ENCODE measurements at regions not wholly inside any gene's neighbourhood (a gene's known extent, or its start where the extent isn't known, plus 50 kb on each side); places are given as distances from the start of the nearest gene placed in this dataset.

- TF ChIP-seq, protein P1, sequence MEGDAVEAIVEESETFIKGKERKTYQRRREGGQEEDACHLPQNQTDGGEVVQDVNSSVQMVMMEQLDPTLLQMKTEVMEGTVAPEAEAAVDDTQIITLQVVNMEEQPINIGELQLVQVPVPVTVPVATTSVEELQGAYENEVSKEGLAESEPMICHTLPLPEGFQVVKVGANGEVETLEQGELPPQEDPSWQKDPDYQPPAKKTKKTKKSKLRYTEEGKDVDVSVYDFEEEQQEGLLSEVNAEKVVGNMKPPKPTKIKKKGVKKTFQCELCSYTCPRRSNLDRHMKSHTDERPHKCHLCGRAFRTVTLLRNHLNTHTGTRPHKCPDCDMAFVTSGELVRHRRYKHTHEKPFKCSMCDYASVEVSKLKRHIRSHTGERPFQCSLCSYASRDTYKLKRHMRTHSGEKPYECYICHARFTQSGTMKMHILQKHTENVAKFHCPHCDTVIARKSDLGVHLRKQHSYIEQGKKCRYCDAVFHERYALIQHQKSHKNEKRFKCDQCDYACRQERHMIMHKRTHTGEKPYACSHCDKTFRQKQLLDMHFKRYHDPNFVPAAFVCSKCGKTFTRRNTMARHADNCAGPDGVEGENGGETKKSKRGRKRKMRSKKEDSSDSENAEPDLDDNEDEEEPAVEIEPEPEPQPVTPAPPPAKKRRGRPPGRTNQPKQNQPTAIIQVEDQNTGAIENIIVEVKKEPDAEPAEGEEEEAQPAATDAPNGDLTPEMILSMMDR (IDR thresholded peaks at IDR 0.05): no peak
- TF ChIP-seq POLR2A (IDR thresholded peaks at IDR 0.05): no peak
Measured at GRCh38 chr16:86314402-86315025, 195.8 kb upstream of the FOXF1 start.
